ENCODE measurements at regions not wholly inside any gene's neighbourhood (a gene's known extent, or its start where the extent isn't known, plus 50 kb on each side); places are given as distances from the start of the nearest gene placed in this dataset.

DNA sequence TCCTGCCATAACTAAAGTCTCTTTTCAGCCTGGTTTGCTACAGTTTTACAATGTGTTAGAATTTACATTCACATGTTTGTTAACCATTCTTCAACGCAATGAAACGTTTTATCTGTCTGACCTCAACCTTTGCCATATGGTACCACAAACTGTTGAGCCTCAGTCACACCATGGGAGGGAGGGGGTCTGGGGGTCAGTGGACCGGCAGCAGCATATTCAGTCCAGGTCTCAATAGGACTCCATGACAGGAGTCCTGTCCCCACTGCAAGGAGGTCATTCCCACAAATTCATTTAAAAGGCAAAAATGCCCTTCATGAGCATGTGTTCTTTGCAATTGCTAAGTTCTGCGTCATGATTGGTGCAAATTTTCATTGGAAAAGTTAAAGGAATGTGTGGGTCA is 66.6 kb upstream of the OLFM4 start:
- no peaks in the 10 kb centered on the region for H3K36me3 ChIP-seq
- intact Hi-C loops (cut with DNase I; ENCODE audit: low total_unique reads) (no loop called here), in situ Hi-C loops (cut with MboI; ENCODE audit: low sequenced_read_pairs in 4 of 4) (no loop called here)
- H3K4me1 ChIP-seq: no peaks in the 10 kb centered on the region
- no peaks in the 10 kb centered on the region for H3K27me3 ChIP-seq
- no peaks in the 10 kb centered on the region for H3K9me3 ChIP-seq
- no peak for ATAC-seq
- DNase-seq: no peak
- H3K4me3 ChIP-seq: no peak overlapping the region
- H3K27ac ChIP-seq: no peak overlapping the region
- TF ChIP-seq POLR2A (IDR thresholded peaks at IDR 0.05): no peak
- TF ChIP-seq, protein P1, sequence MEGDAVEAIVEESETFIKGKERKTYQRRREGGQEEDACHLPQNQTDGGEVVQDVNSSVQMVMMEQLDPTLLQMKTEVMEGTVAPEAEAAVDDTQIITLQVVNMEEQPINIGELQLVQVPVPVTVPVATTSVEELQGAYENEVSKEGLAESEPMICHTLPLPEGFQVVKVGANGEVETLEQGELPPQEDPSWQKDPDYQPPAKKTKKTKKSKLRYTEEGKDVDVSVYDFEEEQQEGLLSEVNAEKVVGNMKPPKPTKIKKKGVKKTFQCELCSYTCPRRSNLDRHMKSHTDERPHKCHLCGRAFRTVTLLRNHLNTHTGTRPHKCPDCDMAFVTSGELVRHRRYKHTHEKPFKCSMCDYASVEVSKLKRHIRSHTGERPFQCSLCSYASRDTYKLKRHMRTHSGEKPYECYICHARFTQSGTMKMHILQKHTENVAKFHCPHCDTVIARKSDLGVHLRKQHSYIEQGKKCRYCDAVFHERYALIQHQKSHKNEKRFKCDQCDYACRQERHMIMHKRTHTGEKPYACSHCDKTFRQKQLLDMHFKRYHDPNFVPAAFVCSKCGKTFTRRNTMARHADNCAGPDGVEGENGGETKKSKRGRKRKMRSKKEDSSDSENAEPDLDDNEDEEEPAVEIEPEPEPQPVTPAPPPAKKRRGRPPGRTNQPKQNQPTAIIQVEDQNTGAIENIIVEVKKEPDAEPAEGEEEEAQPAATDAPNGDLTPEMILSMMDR (IDR thresholded peaks at IDR 0.05 in 4 of 5, conservative IDR thresholded peaks at IDR 0.05 in 1 of 5): no peak

DNA sequence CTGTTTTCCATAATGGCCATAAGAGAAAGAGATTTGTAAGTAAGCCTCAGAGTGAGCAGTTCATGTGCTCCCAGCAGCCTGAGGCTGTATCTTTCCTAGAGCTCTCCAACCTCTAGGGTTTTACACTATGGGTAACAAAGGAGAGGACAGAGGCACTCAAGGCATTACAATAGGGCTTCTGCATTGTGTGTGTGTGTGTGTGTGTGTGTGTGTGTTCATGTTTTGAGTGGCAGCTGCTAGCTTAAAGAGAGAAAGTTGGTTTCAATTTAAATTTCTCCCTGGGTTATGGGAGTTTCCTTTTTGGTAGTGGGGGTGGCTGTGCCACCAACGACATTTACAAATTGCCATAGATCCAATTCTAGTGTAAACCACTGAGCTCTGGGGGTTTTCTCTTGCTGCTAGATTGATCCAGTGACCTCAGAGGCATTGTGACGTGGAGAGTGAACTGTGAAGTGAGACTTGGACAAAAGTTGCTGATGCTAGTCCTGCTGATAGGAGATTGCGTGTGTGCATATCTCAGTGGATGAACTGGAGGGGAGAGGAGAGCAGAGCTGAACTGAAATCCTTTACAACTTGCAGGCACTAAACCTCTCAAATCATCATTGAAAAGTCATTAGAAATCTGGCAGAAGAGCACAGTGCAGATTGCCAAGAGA is 67.2 kb upstream of the OLFM4 start:
- TF ChIP-seq, protein P1 (IDR thresholded peaks at IDR 0.05 in 4 of 5, conservative IDR thresholded peaks at IDR 0.05 in 1 of 5): no peak
- no peak for TF ChIP-seq POLR2A (IDR thresholded peaks at IDR 0.05)
- Histone ChIP-seq H3K4me3 (no peak overlapping the region), H3K4me1 (no peaks in the 10 kb centered on the region), H3K9me3 (no peaks in the 10 kb centered on the region), H3K36me3 (no peaks in the 10 kb centered on the region), H3K27me3 (no peaks in the 10 kb centered on the region), H3K27ac (no peak overlapping the region)
- no peak for ATAC-seq
- in situ Hi-C loops (cut with MboI; ENCODE audit: low sequenced_read_pairs in 4 of 4) (no loop called here), intact Hi-C loops (cut with DNase I; ENCODE audit: low total_unique reads) (no loop called here)
- no peak for DNase-seq

DNA sequence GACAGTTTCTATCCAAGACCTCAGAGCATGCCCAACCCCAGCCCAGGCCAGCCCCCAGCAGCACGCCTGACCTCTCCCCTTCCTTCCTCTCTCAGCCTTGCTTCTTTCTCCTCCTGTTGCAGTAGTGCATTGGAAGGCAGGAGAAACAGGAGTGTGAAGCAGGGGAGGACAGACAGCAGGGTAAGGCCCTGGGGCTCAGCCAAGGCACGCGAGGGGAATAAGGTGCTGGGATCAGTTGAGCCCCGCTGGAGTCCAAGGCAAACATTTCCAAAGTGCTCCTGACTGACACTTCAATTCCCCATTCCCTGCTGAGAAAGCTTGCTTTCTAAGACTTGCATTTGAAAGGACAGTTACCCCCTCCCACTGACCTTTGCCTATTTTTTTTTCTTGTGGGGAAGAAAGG is 73.1 kb upstream of the OLFM4 start:
- intact Hi-C loops (cut with DNase I; ENCODE audit: low total_unique reads): no loop called here

DNA sequence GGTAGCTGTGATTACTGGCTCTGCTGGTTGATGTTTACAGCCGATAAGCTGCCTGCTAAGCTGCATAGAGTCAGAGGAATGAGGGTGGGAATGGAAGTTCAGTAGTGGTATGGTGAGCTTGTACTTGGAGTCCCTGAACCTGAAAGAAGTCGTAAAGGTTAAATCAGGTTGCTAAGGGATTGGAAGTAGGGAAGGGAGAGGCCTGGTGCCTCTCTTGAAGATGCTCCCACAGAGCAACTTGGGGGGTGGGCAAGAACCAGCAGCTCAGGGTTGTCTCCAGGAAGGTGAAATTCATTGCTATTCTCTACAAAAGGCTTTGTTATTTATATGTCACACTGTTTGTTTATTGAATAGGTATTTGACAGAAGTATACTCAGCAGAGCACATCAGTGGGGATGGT is 73.8 kb upstream of the OLFM4 start:
- ATAC-seq (no peak), DNase-seq (no peak)
- H3K27ac ChIP-seq: no peak overlapping the region
- intact Hi-C loops (cut with DNase I; ENCODE audit: low total_unique reads): no loop called here
- no peak overlapping the region for H3K4me3 ChIP-seq
- H3K4me1 ChIP-seq: no peaks in the 10 kb centered on the region
- H3K9me3 ChIP-seq: no peaks in the 10 kb centered on the region
- H3K36me3 ChIP-seq: no peaks in the 10 kb centered on the region
- in situ Hi-C loops (cut with MboI; ENCODE audit: low sequenced_read_pairs in 4 of 4): no loop called here
- H3K27me3 ChIP-seq: no peaks in the 10 kb centered on the region
- TF ChIP-seq, protein P1 (IDR thresholded peaks at IDR 0.05 in 4 of 5, conservative IDR thresholded peaks at IDR 0.05 in 1 of 5): no peak
- no peak for TF ChIP-seq POLR2A (IDR thresholded peaks at IDR 0.05)

More for the DNA sequence above, 73.1 kb upstream of the OLFM4 start:
- Histone ChIP-seq H3K36me3 (no peaks in the 10 kb centered on the region), H3K27me3 (no peaks in the 10 kb centered on the region), H3K4me3 (no peak overlapping the region), H3K4me1 (no peaks in the 10 kb centered on the region), H3K27ac (no peak overlapping the region), H3K9me3 (no peaks in the 10 kb centered on the region)
- DNase-seq (no peak), ATAC-seq (no peak)
- in situ Hi-C loops (cut with MboI; ENCODE audit: low sequenced_read_pairs in 4 of 4): no loop called here
- TF ChIP-seq POLR2A (IDR thresholded peaks at IDR 0.05): no peak
- TF ChIP-seq, protein P1 (IDR thresholded peaks at IDR 0.05 in 4 of 5, conservative IDR thresholded peaks at IDR 0.05 in 1 of 5): no peak

DNA sequence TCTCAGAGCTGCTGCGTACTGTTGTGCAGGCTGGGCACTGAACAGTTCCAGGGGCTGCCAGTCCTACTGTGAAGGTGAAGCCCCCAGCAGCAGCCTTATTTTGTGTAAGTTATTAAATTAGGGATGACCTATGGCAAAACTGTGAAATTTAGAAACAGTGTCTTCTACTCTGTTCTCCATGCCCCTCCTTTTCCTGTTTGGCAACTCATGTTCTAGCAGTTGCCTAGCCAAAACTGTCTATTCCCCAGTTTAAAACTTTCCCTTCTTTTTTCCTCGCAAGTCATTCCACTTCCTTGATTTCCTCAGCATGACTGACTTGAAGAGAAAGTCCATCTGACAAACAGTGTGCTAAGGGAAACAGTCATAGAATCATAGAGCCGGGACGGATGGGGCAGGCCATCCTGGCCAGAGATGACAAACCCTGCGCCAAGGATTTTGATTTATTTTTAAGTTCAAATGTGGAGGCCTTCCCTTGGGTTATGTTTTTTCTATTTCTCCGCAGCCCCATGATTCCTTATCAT is 78.1 kb upstream of the OLFM4 start:
- H3K27ac ChIP-seq: no peak overlapping the region
- DNase-seq: no peak
- H3K9me3 ChIP-seq: no peaks in the 10 kb centered on the region
- peak in 1 of 2 donors; percentile 64 for ATAC-seq
- no peak for TF ChIP-seq POLR2A (IDR thresholded peaks at IDR 0.05)
- TF ChIP-seq, protein P1 (IDR thresholded peaks at IDR 0.05 in 4 of 5, conservative IDR thresholded peaks at IDR 0.05 in 1 of 5): no peak
- intact Hi-C loops (cut with DNase I; ENCODE audit: low total_unique reads) (no loop called here), in situ Hi-C loops (cut with MboI; ENCODE audit: low sequenced_read_pairs in 4 of 4) (no loop called here)
- H3K4me1 ChIP-seq: no peaks in the 10 kb centered on the region
- no peaks in the 10 kb centered on the region for H3K27me3 ChIP-seq
- no peak overlapping the region for H3K4me3 ChIP-seq
- H3K36me3 ChIP-seq: no peaks in the 10 kb centered on the region
